MCF 10A (cell line): ENCODE measurements at regions not wholly inside any gene's neighbourhood (a gene's known extent, or its start where the extent isn't known, plus 50 kb on each side); places are given as distances from the start of the nearest gene placed in this dataset.

Experiments used
- BruUV-seq: library from RNA; stranded (reverse); fragments of 400-500 nt; replicated peaks from 2 replicates; lab custom pipeline; 2021; lab: Mats Ljungman, UMichigan
- CTCF ChIA-PET: fragments of 300-600 bp; sonication (Branson Sonifier 250); formaldehyde crosslinking; extraction: SDS; loops from one replicate; lab custom pipeline; 2021; ENCODE audit warnings: antibody characterized with exemption, inconsistent platforms; lab: Yijun Ruan, JAX
- POLR2A ChIA-PET: fragments of 300-600, 350-650 bp; sonication (Branson Sonifier 250); formaldehyde crosslinking; extraction: SDS; loops from one replicate; lab custom pipeline; 2020; ENCODE audit warnings: antibody characterized with exemption, inconsistent platforms; lab: Yijun Ruan, JAX
- DNase-seq: peaks from one replicate; pipeline ENCODE4 v3.0.0-alpha.2; 2018; ENCODE audit not compliant: unreplicated experiment
- H3K27ac Mint-ChIP-seq: one replicate; pipeline ENCODE4 v1.8.0; 2022; ENCODE audit warnings: mild to moderate bottlenecking, low read depth, mixed read lengths; ENCODE audit not compliant: unreplicated experiment
- H3K27me3 Mint-ChIP-seq: one replicate; pipeline ENCODE4 v1.8.0; 2022; ENCODE audit warnings: mixed read lengths; ENCODE audit not compliant: insufficient read depth, unreplicated experiment
- H3K36me3 Mint-ChIP-seq: one replicate; pipeline ENCODE4 v1.8.0; 2022; ENCODE audit warnings: mild to moderate bottlenecking, moderate library complexity, mixed read lengths; ENCODE audit not compliant: insufficient read depth, unreplicated experiment
- H3K4me1 Mint-ChIP-seq: one replicate; pipeline ENCODE4 v1.8.0; 2022; ENCODE audit warnings: mixed read lengths; ENCODE audit not compliant: insufficient read depth, unreplicated experiment
- H3K4me3 Mint-ChIP-seq: one replicate; pipeline ENCODE4 v1.8.0; 2022; ENCODE audit warnings: mild to moderate bottlenecking, moderate library complexity, mixed read lengths; ENCODE audit not compliant: unreplicated experiment
- H3K9me3 Mint-ChIP-seq: one replicate; pipeline ENCODE4 v1.8.0; 2022; ENCODE audit warnings: mixed read lengths; ENCODE audit not compliant: unreplicated experiment
- intact Hi-C: fragments of 100-400 bp; cut with micrococcal nuclease; formaldehyde crosslinking; loops from 2 replicates; pipeline ENCODE4 v1.14.1; 2022
- TF ChIP-seq, protein P1 (sequence below): fragments of 200-600 bp; IDR thresholded peaks from one replicate; pipeline ENCODE4 v1.8.0; 2022; ENCODE audit warnings: antibody characterized with exemption, mild to moderate bottlenecking; ENCODE audit not compliant: unreplicated experiment

GRCh38 chr5:26282190-26282589, 756.2 kb downstream of the CDH9 start:
- ChIA-PET CTCF (interaction anchor here (0.5 kb wide), 1 partner anchor 388 kb away, joined by 4 read pairs; no protein-coding TSS in a partner anchor), POLR2A (no interaction called here)
- Mint-ChIP-seq H3K4me1 (no peaks in the 10 kb centered on the region), H3K4me3 (no peak overlapping the region), H3K9me3 (no peaks in the 10 kb centered on the region), H3K27me3 (no peaks in the 10 kb centered on the region), H3K27ac (no peak overlapping the region), H3K36me3 (no peaks in the 10 kb centered on the region)
- intact Hi-C loops = no loop called here
- BruUV-seq = no TSS peak
- DNase-seq = no peak
- TF ChIP-seq, protein P1, sequence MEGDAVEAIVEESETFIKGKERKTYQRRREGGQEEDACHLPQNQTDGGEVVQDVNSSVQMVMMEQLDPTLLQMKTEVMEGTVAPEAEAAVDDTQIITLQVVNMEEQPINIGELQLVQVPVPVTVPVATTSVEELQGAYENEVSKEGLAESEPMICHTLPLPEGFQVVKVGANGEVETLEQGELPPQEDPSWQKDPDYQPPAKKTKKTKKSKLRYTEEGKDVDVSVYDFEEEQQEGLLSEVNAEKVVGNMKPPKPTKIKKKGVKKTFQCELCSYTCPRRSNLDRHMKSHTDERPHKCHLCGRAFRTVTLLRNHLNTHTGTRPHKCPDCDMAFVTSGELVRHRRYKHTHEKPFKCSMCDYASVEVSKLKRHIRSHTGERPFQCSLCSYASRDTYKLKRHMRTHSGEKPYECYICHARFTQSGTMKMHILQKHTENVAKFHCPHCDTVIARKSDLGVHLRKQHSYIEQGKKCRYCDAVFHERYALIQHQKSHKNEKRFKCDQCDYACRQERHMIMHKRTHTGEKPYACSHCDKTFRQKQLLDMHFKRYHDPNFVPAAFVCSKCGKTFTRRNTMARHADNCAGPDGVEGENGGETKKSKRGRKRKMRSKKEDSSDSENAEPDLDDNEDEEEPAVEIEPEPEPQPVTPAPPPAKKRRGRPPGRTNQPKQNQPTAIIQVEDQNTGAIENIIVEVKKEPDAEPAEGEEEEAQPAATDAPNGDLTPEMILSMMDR = no peak

- ChIA-PET POLR2A (no interaction called here), CTCF (no interaction called here)
- no peaks in the 10 kb centered on the region for H3K4me1 Mint-ChIP-seq
- H3K9me3 Mint-ChIP-seq = no peaks in the 10 kb centered on the region
- no peak for DNase-seq
- TF ChIP-seq, protein P1 = no peak
- no peak overlapping the region for H3K27ac Mint-ChIP-seq
- no peak overlapping the region for H3K4me3 Mint-ChIP-seq
- no peaks in the 10 kb centered on the region for H3K36me3 Mint-ChIP-seq
- no TSS peak for BruUV-seq
- H3K27me3 Mint-ChIP-seq = no peaks in the 10 kb centered on the region
- intact Hi-C loops = no loop called here
These were observed 760.3 kb downstream of the CDH9 start for GRCh38 chr5:26278078-26278477.

DNA sequence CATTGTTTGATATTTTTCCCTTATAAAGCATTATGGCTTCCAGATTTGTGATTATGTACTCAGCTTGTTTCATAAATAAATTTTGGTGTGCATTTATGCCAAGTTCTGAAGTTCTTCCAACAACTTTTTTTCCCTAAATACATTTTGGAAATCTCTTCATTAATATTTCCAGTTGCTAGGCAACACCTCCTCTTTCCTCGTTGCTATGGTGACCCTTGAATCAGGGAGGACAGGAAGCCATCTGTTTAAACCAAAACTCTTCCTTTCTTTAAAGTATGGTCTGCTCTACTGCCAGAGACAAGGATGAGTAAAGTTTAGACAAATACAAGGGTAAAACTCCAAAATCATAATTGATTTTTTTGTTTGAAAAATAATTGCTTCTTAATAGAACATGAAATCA, 779.3 kb downstream of the CDH9 start:
- POLR2A ChIA-PET = no interaction called here
- H3K4me1 Mint-ChIP-seq = no peaks in the 10 kb centered on the region
- H3K4me3 Mint-ChIP-seq = no peak overlapping the region
- H3K27ac Mint-ChIP-seq = no peak overlapping the region
- no peaks in the 10 kb centered on the region for H3K27me3 Mint-ChIP-seq
- H3K9me3 Mint-ChIP-seq = peaks cover 13% of the 10 kb centered on the region
- no peak for DNase-seq
- intact Hi-C loops = no loop called here
- no TSS peak for BruUV-seq
- H3K36me3 Mint-ChIP-seq = no peaks in the 10 kb centered on the region
- CTCF ChIA-PET = no interaction called here
- TF ChIP-seq, protein P1 = no peak

- CTCF ChIA-PET = no interaction called here
- Mint-ChIP-seq H3K27ac (no peak overlapping the region), H3K4me3 (no peak overlapping the region), H3K4me1 (no peaks in the 10 kb centered on the region), H3K9me3 (no peaks in the 10 kb centered on the region), H3K27me3 (no peaks in the 10 kb centered on the region), H3K36me3 (no peaks in the 10 kb centered on the region)
- BruUV-seq = no TSS peak
- POLR2A ChIA-PET = no interaction called here
- TF ChIP-seq, protein P1 = no peak
- intact Hi-C loops = no loop called here
- no peak for DNase-seq
These were observed 793.1 kb downstream of the CDH9 start for GRCh38 chr5:26245321-26245720.
